Progenitor cell of endocrine pancreas (in vitro differentiated cells): ENCODE measurements at regions not wholly inside any gene's neighbourhood (a gene's known extent, or its start where the extent isn't known, plus 50 kb on each side); places are given as distances from the start of the nearest gene placed in this dataset.

Experiments used
- DNase-seq: peaks from one replicate; pipeline ENCODE4 v3.0.0; 2021; ENCODE audit warnings: low spot score; ENCODE audit not compliant: unreplicated experiment
- H3K27ac Mint-ChIP-seq: 2 replicates; pipeline ENCODE4 v1.8.0; 2021; ENCODE audit warnings: mild to moderate bottlenecking, moderate library complexity, mixed read lengths
- H3K27me3 Mint-ChIP-seq: 2 replicates; pipeline ENCODE4 v1.8.0; 2021; ENCODE audit warnings: mixed read lengths
- H3K36me3 Mint-ChIP-seq: 2 replicates; pipeline ENCODE4 v1.8.0; 2022; ENCODE audit warnings: mixed read lengths; ENCODE audit not compliant: insufficient read depth
- H3K4me1 Mint-ChIP-seq: 2 replicates; pipeline ENCODE4 v1.8.0; 2021; ENCODE audit warnings: low read depth, mixed read lengths
- H3K4me3 Mint-ChIP-seq: 2 replicates; pipeline ENCODE4 v1.8.0; 2021; ENCODE audit warnings: low read depth, mild to moderate bottlenecking, moderate library complexity, mixed read lengths
- H3K9me3 Mint-ChIP-seq: 2 replicates; pipeline ENCODE4 v1.8.0; 2021; ENCODE audit warnings: low read depth, mixed read lengths
- CTCF ChIP-seq: fragments of 200-600 bp; sonication (generic); IDR thresholded peaks from one replicate; pipeline ENCODE4 v1.5.0; 2021; ENCODE audit warnings: antibody characterized with exemption, mild to moderate bottlenecking; ENCODE audit not compliant: unreplicated experiment

GRCh38 chr14:59103396-59103795 is 85.1 kb upstream of the DAAM1 start:
- Mint-ChIP-seq H3K36me3 (no peaks in the 10 kb centered on the region), H3K27me3 (peaks cover 3% of the 10 kb centered on the region), H3K4me1 (no peaks in the 10 kb centered on the region), H3K9me3 (peaks cover 3% of the 10 kb centered on the region), H3K4me3 (no peak overlapping the region), H3K27ac (no peak overlapping the region)
- DNase-seq, result no peak
- no peak for TF ChIP-seq CTCF

- no peak overlapping the region for H3K27ac Mint-ChIP-seq
- no peaks in the 10 kb centered on the region for H3K27me3 Mint-ChIP-seq
- no peaks in the 10 kb centered on the region for H3K4me1 Mint-ChIP-seq
Observed at GRCh38 chr14:59107819-59108218, 80.6 kb upstream of the DAAM1 start.

GRCh38 chr14:59116984-59117415 is 71.5 kb upstream of the DAAM1 start:
- Mint-ChIP-seq H3K4me1 (peaks cover 11% of the 10 kb centered on the region), H3K36me3 (no peaks in the 10 kb centered on the region), H3K4me3 (no peak overlapping the region), H3K9me3 (peaks cover 8% of the 10 kb centered on the region), H3K27me3 (peaks cover 3% of the 10 kb centered on the region), H3K27ac (no peak overlapping the region)
- DNase-seq, result no peak
- no peak for TF ChIP-seq CTCF

More at GRCh38 chr14:59107819-59108218, 80.6 kb upstream of the DAAM1 start:
- no peak for TF ChIP-seq CTCF
- Mint-ChIP-seq H3K4me3 (no peak overlapping the region), H3K9me3 (peaks cover 16% of the 10 kb centered on the region), H3K36me3 (no peaks in the 10 kb centered on the region)
- DNase-seq, result no peak

GRCh38 chr14:59117754-59118528 is 70.5 kb upstream of the DAAM1 start:
- TF ChIP-seq CTCF, result no peak
- H3K9me3 Mint-ChIP-seq, result no peaks in the 10 kb centered on the region
- peaks cover 11% of the 10 kb centered on the region for H3K4me1 Mint-ChIP-seq
- H3K4me3 Mint-ChIP-seq, result no peak overlapping the region
- H3K36me3 Mint-ChIP-seq, result no peaks in the 10 kb centered on the region
- no peak for DNase-seq
- no peak overlapping the region for H3K27ac Mint-ChIP-seq
- peaks cover 3% of the 10 kb centered on the region for H3K27me3 Mint-ChIP-seq

- H3K4me3 Mint-ChIP-seq, result no peak overlapping the region
- no peak overlapping the region for H3K27ac Mint-ChIP-seq
- H3K4me1 Mint-ChIP-seq, result peaks cover 11% of the 10 kb centered on the region
- DNase-seq, result no peak
- TF ChIP-seq CTCF, result no peak
- no peaks in the 10 kb centered on the region for H3K36me3 Mint-ChIP-seq
- H3K9me3 Mint-ChIP-seq, result no peaks in the 10 kb centered on the region
- peaks cover 3% of the 10 kb centered on the region for H3K27me3 Mint-ChIP-seq
Observed at GRCh38 chr14:59120921-59121320, 67.5 kb upstream of the DAAM1 start.
